ENCODE measurements at regions not wholly inside any gene's neighbourhood (a gene's known extent, or its start where the extent isn't known, plus 50 kb on each side); places are given as distances from the start of the nearest gene placed in this dataset.

DNA sequence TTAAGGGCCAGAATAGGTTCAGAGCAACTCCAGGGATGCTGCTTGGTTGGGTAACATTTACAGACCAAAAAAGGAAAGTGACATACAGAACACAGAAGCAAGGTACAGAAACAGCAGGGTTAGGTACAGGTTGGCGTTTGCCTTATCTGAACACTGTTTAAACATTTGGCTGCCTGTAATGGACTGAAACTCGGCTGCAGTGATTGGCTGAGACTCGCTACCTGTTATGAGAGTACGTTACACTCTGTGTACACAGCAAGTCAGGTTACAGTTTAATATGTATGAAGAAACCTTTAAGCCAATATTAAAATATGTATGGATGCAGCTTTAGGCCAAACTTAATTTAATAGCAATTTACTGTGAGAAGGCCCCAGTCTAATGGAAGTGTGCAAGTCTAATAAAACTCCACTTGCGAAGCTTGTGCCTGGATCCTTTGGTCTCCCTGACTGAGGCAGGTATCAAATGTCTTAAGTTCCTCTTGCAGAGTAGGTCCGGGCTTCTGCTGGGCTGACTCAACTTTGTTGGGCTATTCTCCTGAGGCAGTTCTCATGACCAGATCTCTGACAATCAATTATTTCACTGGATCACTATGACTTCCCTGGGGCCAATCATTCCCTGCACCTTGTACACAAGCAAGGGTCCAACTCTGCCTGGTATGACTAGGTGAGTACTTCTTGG, 204.9 kb downstream of the ZNF462 start (continued):
- TF ChIP-seq SAP30 (IDR thresholded peaks at IDR 0.05; ENCODE audit: insufficient read depth, insufficient replicate concordance, low read length) = no peak
- no peak for TF ChIP-seq SP2 (IDR thresholded peaks at IDR 0.05; ENCODE audit: low read length)
- no peak for TF ChIP-seq E2F6 (IDR thresholded peaks at IDR 0.05)
- no peak for TF ChIP-seq EZH2 (IDR thresholded peaks at IDR 0.05; ENCODE audit: low read depth, low read length, severe bottlenecking)
- no peak for TF ChIP-seq BRCA1 (IDR thresholded peaks at IDR 0.05; ENCODE audit: low read depth, low read length)
